Pulmonary artery endothelial cell (primary cell): ENCODE measurements at regions not wholly inside any gene's neighbourhood (a gene's known extent, or its start where the extent isn't known, plus 50 kb on each side); places are given as distances from the start of the nearest gene placed in this dataset.
"Not testable (repeated sequence)": the region's sequence is repeated elsewhere in the genome, so short reads cannot be mapped to it uniquely, and the experiment has no call there.

Experiments
- DNase-seq: peaks from one replicate; pipeline ENCODE4 v3.0.0-alpha.2; 2011; ENCODE audit warnings: low read depth, low spot score

DNA sequence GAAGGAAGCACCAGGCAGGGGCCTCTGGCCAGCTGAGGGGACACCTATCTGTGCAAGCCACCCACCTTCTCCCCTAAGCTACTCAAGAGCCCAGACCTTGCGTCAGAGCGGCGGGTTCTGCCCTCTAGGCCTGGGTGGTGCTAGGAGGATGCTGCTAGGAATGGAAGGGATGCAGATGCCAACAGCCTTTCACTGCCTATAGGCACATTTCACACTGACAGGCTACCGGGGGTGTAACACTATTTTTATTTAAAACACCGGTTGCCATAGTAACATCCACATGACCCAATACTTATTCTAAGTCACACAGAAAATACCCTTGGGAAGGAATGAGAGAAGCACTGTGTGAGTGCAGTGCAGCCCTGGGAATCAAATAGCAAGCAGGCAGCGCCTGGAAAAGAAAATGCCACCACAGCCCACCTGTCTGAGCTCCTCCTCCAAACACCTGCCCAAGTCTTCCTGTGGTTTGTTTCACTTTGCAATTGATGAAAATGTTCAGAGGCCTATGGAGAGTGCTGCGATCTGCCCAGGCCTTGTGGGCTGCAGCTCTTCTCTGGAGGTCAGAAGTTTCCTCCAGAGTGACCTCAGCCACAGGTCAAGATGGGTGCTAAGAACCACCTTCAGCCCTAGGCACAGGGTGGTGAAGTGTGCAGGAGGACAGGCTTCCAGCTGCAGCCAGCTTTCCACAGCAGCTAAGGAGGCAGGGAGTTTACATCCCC is 113.5 kb upstream of the TOPAZ1 start:
- no peak for DNase-seq

DNA sequence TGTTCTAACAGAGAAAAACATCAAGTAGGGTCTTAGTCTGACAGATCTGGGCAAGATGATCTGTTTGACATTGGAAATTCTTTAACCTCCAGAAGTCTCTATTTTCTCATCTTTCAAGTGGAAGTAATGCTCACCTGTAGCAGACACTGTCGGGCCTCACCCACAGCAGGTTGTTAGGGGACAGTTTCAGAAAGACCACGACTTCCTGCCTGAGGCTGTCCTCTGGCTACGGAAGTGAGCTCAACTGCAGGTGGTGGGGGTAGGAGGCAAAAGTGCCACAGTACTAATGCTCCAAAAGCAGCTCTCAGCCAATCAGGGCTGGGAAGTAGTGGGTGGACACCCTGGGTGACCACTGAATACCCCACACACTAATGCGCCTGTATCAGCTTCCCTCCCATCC is 111.4 kb upstream of the TOPAZ1 start:
- DNase-seq = no peak

DNA sequence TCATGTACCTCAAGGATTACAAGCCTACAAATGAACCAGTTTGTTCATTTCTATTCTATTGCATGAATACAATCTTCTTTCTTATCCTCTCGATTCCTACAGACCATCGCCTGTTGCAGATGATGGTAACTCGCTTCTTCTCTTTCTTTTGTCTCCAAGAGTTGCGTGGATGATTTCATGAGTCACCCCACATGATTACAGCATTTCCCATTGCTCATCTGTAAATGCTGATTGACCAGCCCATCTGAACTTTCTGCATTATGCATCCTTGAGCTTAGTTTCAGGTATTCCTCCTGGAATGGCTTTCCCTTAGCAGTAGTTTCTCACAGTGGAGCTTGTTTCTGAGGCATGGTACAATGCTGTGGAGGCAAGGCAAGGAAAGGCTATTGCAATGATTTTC is 109.6 kb upstream of the TOPAZ1 start:
- no peak for DNase-seq

DNA sequence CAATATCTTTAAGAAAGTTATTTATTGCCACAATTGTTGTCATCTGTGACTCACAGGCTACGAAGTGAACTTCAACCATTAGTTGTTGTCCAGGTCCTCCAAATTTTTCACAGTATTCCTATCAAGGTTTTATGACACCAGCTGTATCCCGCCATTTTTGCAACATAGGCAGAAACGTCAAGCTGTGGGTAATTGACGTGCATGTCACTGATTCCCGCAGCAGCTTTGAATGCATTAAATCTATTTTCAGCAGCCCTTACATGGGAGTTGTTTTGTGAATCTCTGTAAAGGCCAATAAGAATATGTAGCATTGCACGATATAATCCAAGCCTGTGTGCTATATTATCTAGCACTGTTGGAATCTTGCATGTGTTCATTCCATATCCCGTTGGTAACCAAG is 109.1 kb upstream of the TOPAZ1 start:
- no peak for DNase-seq

DNA sequence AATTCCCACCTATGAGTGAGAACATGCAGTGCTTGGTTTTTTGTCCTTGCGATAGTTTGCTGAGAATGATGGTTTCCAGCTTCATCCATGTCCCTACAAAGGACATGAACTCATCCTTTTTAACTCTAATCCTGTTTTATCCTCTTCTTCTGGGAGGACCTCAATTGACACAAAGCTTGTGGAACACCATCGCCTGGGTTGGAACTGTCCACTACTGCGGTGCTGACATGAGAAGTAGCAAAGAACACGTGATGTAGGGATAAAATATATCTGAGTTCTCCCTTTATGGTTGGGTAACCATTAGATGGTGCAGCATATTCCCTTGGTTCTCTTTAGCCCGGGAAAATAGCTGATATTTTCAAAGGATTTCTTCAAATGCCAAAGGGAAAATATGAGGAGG is 105.3 kb upstream of the TOPAZ1 start:
- no peak for DNase-seq

DNA sequence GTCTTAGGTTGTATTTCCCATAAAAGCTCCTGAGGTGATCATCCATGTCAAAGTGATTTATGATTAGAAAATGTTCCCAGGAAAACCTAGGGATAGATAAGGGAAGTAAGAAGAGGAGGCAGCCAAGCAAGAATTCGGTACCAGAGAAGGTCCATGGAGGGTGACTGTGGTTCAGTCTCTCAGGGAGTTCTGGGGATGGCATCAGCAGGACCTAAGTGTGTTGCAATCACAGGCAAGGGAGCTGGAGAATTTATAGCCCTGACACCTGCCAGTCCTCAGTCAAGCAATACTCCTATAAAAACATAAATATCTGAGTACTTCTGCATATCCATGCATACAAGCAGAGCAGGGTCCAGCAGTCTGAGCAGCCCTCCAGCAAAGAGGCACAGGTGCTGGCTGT is 95.6 kb upstream of the TOPAZ1 start:
- DNase-seq = no peak

DNA sequence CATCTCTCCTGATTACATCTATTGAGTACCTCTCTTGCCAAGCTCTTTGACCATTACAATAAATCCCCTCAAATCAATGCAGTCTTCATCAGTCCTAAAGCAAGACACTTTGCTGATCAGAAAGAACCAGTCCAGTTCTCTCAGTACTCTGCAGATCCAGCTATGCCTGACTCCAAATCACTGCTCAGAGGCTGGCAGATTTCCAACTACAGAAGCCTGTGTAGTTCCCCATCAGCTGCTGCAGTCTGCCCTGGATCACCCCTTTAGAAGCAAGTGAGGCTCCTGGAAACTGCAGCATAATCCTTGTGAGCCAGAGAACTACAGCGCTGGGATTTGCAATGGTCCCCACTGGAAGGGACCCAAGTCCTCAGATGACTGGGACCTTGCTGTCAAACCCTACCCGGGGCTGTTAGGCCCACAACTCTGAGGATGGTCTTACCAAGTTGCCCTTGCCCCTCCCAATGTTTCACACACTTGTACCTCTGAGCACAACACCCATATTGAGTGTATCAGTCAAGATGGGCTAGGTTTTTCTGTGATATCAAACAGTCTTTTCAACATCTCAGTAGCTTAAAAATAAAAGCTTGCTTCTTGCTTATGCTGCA is 81.9 kb upstream of the TOPAZ1 start:
- DNase-seq = no peak

DNA sequence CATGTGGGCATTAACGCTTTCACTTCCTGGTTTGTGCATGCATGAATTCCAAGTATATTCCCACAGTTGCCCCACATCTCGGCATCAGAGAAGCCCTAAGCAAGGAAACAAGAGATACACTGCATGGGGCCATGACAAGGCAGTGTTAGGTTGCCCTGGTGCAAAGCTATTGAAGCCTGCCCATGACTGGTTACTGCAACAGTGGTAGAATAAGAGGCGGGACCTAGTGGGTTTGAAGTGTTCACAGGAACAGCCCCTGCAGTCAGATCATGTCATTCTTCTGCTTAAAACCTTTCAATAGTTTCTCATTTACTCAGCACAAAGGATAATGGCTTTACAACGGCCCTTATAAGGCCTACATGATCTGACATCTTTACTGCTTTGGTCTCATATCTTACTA is 80.9 kb upstream of the TOPAZ1 start:
- DNase-seq = no peak

DNA sequence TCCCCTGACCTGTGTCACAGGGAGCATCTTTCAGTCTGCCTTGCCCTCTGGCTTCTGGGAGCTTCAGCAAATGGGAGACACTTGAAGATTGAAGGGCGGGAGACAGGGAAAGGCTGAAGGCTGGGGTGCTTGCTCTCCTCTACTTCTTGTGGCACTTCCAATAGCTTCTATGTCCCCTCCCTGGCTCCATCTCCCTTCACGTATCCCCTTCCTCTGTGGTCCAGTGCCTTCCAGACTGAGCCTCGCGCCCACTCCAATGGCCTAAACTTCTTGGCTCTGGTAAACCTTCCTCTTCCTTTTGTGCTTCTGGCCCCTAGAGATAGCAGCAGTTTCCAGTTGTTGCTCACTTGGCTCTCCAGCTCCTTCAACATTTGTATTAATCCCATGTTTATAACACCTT is 69.8 kb upstream of the TOPAZ1 start:
- DNase-seq = no peak

DNA sequence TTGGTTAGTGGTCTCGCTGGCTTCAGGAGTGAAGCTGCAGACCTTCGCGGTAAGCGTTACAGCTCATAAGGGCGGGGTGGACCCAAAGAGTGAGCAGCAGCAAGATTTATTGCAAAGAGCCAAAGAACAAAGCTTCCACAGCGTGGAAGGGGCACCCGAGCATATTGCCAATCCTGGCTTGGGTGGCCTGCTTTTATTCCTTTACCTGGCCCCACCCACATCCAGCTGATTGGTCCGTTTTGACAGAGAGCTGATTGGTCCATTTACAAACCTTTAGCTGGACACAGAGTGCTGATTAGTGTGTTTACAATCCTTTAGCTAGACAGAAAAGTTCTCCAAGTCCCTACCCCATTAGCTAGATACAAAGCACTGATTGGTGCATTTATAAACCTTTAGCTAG is 69.0 kb upstream of the TOPAZ1 start:
- DNase-seq = not testable (repeated sequence)

DNA sequence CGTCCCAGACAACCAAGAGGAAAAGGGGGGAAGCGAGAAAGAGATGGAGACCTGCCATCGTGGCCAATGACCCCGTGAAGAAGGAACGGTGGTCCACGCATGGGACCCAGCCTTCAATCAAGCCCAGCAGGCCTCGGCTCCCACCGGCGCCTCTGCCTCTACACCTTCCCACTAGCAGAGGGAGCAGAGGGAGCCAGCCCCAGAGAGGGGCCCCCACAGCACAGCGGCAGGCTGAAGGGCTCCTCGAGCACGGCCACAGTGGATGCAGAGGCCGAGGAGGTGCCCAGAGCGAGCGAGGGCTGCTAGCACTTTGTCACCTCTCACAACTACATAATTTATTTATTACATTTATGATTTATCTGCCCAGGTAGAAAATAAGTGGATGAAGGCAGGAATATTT is 68.4 kb upstream of the TOPAZ1 start:
- no peak for DNase-seq

DNA sequence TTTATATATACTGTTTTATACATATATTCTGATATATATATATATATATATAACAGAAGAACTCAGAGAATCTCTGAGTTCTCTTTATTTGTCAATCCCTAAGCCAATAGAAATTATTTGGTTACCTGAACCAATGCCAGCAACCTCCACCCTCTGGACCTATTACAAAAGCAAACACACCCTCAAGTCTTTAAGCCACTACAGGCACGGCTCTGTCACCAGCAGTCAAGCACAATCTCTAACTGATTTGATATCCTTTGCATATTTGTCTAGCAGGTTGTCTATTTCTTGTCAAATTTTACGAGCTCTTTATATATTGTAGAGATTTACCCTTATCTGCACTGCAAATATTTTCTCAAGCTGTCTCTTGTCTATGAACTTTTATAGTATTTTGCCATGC is 66.6 kb upstream of the TOPAZ1 start:
- no peak for DNase-seq

DNA sequence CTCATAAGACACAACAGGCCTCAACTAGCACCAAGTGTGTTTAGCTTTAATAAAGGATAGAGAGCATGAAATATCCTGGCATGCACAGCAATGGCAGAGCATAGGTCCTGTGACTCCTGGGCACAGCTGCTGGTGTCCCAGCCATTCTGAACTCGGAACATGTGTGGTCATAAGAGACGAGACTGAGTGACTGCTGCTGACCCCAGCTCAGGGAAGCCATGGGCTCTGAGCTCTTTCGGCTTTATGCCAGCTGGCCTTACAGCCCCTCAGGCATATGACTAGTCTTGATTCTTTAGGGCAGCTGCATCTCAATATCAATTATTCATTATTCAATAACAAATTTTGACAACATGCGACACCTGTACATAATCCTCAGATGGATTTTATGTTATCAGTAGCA is 62.4 kb upstream of the TOPAZ1 start:
- DNase-seq = no peak

DNA sequence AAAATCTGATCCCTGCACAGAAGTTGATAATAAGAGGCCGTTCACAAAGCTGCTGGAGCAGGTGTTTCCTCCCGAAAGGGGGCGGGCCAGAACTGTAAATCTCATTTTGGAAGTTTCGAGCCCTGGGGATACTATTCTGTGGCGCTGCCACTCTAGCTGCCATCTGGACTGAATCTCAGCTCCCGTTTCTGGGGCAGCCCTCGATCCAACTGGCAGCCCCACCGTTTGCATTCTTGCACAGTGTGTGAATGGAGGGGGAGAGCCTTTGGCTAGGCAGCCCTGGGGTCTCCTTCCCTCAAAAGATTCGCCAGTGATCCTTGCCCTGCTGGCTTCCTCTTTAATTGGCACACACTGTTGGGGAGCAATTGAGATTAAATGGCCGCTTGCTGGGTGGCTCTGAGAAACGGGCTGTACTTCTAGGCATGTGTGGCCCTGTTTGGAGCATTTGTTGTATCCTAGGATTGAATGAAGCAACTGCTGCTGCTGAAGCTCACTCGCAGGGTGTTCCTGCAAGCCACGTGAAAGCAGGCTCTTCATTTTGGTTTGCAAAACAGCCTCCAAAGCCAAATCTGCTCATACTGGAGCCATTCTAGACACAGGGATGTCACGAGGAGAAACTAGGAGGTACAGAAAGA is 57.2 kb upstream of the TOPAZ1 start:
- no peak for DNase-seq

DNA sequence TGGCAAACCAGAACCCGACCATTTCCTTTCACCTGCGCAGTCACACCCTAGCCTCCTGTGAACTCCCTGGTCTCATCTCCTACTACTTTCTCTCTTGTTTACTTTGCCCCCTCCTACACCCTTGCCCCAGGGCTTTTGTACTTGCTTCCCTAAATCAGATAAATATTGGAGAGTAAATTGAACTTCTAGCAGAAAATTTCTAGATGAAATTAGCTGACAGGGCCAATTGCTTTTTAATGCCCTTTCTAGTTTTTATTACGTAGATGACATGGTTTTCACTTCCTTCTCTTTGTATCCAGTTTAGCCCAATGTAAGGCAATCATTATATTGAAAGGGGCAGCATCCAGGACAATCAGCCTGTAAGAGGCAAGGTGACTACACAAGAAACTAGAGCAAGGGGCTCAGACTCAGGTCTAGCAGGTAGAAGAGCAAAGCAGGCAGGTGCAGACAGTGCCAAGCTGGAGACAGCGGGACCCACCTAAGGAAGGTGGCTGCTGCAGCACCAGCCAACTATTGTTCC is 56.2 kb upstream of the TOPAZ1 start:
- DNase-seq = no peak

DNA sequence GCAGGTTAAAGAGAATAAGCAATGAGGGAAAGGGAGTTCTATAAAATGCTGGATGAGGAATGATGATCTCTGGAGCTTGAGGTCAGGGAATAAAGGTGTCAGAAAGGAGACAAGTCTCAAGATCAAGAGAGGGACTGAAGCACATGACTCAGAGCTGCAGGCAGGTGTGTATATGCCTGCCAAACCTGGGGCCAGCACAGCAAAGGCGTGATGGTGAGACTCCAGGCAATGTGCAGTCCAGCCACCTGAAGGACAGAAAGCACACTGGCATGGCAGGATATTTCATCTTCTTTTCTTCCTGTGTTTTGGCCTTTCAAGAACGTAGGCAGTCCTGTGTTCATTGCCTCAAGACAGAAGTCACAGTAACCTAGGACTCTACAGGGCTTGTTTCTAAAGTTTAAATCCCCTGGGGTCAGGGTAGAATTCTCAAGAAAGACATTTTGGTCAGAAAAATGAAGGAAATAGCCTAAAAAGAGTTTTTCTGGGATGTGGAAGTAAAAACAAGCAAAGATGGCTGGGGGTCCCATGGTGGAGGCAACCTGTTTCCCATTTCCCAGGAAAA is 55.5 kb upstream of the TOPAZ1 start:
- DNase-seq = no peak

DNA sequence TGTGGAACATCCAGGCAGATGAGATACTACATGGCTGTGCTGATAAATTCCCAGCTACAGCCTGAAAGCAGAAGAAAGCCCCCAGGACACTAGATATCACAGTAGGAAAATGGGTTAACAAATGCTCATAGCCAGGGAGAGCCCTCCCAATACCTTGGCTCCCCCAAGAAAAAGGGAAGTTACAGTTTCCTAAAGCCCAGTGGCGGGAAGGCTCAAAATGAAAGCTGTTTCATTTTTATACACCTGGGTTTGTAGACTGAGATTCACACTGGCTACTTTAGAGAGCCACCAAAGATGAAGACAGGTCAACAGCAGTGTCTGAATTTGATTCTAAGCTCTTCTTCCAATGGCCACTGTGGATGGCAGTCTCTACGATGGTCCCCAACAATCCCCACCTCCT is 55.0 kb upstream of the TOPAZ1 start:
- no peak for DNase-seq
